Neuron (in vitro differentiated cells): ENCODE measurements at regions not wholly inside any gene's neighbourhood (a gene's known extent, or its start where the extent isn't known, plus 50 kb on each side); places are given as distances from the start of the nearest gene placed in this dataset.

Experiments
- H2AFZ ChIP-seq: one replicate; pipeline ENCODE4 v1.6.1; 2013; ENCODE audit warnings: low read depth, mild to moderate bottlenecking, inconsistent platforms, low read length, moderate library complexity
- H3K27me3 ChIP-seq: one replicate; pipeline ENCODE4 v1.6.1; 2013; ENCODE audit warnings: low read length; ENCODE audit not compliant: insufficient read depth
- H3K36me3 ChIP-seq: one replicate; pipeline ENCODE4 v1.6.1; 2013; ENCODE audit warnings: low read length; ENCODE audit not compliant: insufficient read depth
- H3K4me1 ChIP-seq: one replicate; pipeline ENCODE4 v1.6.1; 2013; ENCODE audit warnings: low read length; ENCODE audit not compliant: insufficient read depth
- H3K4me3 ChIP-seq: 2 replicates; pipeline ENCODE4 v1.5.1; 2013; ENCODE audit warnings: mild to moderate bottlenecking, low read length, moderate library complexity
- H3K9me3 ChIP-seq: one replicate; pipeline ENCODE4 v1.6.1; 2013; ENCODE audit warnings: low read length

GRCh38 chr10:83909001-83909400, 230.3 kb upstream of the GHITM start:
- Histone ChIP-seq H3K9me3 (no peaks in the 10 kb centered on the region), H2AFZ (no peak overlapping the region), H3K4me3 (no peak overlapping the region), H3K27me3 (no peaks in the 10 kb centered on the region), H3K36me3 (no peaks in the 10 kb centered on the region), H3K4me1 (peaks cover 17% of the 10 kb centered on the region)

GRCh38 chr10:83915801-83916200, 223.5 kb upstream of the GHITM start:
- Histone ChIP-seq H3K4me1 (no peaks in the 10 kb centered on the region), H3K4me3 (no peak overlapping the region), H3K9me3 (no peaks in the 10 kb centered on the region), H3K27me3 (no peaks in the 10 kb centered on the region), H2AFZ (no peak overlapping the region), H3K36me3 (no peaks in the 10 kb centered on the region)

GRCh38 chr10:83917537-83918506, 221.5 kb upstream of the GHITM start:
- Histone ChIP-seq H2AFZ (no peak overlapping the region), H3K27me3 (no peaks in the 10 kb centered on the region), H3K4me3 (no peak overlapping the region), H3K4me1 (no peaks in the 10 kb centered on the region), H3K9me3 (no peaks in the 10 kb centered on the region), H3K36me3 (no peaks in the 10 kb centered on the region)

- H2AFZ ChIP-seq: no peak overlapping the region
- no peaks in the 10 kb centered on the region for H3K9me3 ChIP-seq
- H3K4me3 ChIP-seq: no peak overlapping the region
- H3K36me3 ChIP-seq: no peaks in the 10 kb centered on the region
- no peaks in the 10 kb centered on the region for H3K4me1 ChIP-seq
- H3K27me3 ChIP-seq: no peaks in the 10 kb centered on the region
Observed at GRCh38 chr10:83919187-83919586, 220.1 kb upstream of the GHITM start.

- Histone ChIP-seq H2AFZ (no peak overlapping the region), H3K4me1 (no peaks in the 10 kb centered on the region), H3K9me3 (no peaks in the 10 kb centered on the region), H3K4me3 (no peak overlapping the region), H3K36me3 (no peaks in the 10 kb centered on the region), H3K27me3 (no peaks in the 10 kb centered on the region)
Observed at GRCh38 chr10:83921984-83922860, 217.1 kb upstream of the GHITM start.

- H3K4me1 ChIP-seq: no peaks in the 10 kb centered on the region
- no peaks in the 10 kb centered on the region for H3K27me3 ChIP-seq
- H3K4me3 ChIP-seq: no peak overlapping the region
- H2AFZ ChIP-seq: no peak overlapping the region
- H3K36me3 ChIP-seq: no peaks in the 10 kb centered on the region
- no peaks in the 10 kb centered on the region for H3K9me3 ChIP-seq
Observed at GRCh38 chr10:83925133-83925532, 214.2 kb upstream of the GHITM start.

GRCh38 chr10:83926606-83927005, 212.7 kb upstream of the GHITM start:
- Histone ChIP-seq H3K4me3 (no peak overlapping the region), H3K9me3 (no peaks in the 10 kb centered on the region), H3K27me3 (no peaks in the 10 kb centered on the region), H2AFZ (no peak overlapping the region), H3K4me1 (no peaks in the 10 kb centered on the region), H3K36me3 (no peaks in the 10 kb centered on the region)

GRCh38 chr10:83927166-83927565, 212.1 kb upstream of the GHITM start:
- no peaks in the 10 kb centered on the region for H3K27me3 ChIP-seq
- no peaks in the 10 kb centered on the region for H3K9me3 ChIP-seq
- no peaks in the 10 kb centered on the region for H3K36me3 ChIP-seq
- no peaks in the 10 kb centered on the region for H3K4me1 ChIP-seq
- H3K4me3 ChIP-seq: no peak overlapping the region
- H2AFZ ChIP-seq: no peak overlapping the region

- Histone ChIP-seq H3K36me3 (no peaks in the 10 kb centered on the region), H2AFZ (no peak overlapping the region), H3K27me3 (no peaks in the 10 kb centered on the region), H3K4me1 (no peaks in the 10 kb centered on the region), H3K4me3 (no peak overlapping the region), H3K9me3 (no peaks in the 10 kb centered on the region)
Observed at GRCh38 chr10:83929399-83929798, 209.9 kb upstream of the GHITM start.

GRCh38 chr10:83931669-83932068, 207.6 kb upstream of the GHITM start:
- H3K4me1 ChIP-seq: no peaks in the 10 kb centered on the region
- H3K27me3 ChIP-seq: no peaks in the 10 kb centered on the region
- no peaks in the 10 kb centered on the region for H3K36me3 ChIP-seq
- H3K9me3 ChIP-seq: no peaks in the 10 kb centered on the region
- H3K4me3 ChIP-seq: no peak overlapping the region
- H2AFZ ChIP-seq: no peak overlapping the region

- H3K9me3 ChIP-seq: no peaks in the 10 kb centered on the region
- no peaks in the 10 kb centered on the region for H3K36me3 ChIP-seq
- no peaks in the 10 kb centered on the region for H3K27me3 ChIP-seq
- no peak overlapping the region for H3K4me3 ChIP-seq
- H3K4me1 ChIP-seq: no peaks in the 10 kb centered on the region
- H2AFZ ChIP-seq: no peak overlapping the region
Observed at GRCh38 chr10:83932245-83932644, 207.1 kb upstream of the GHITM start.

GRCh38 chr10:83934062-83934461, 205.2 kb upstream of the GHITM start:
- H3K36me3 ChIP-seq: no peaks in the 10 kb centered on the region

GRCh38 chr10:83934641-83935338, 204.5 kb upstream of the GHITM start:
- H2AFZ ChIP-seq: no peak overlapping the region
- no peaks in the 10 kb centered on the region for H3K9me3 ChIP-seq
- no peaks in the 10 kb centered on the region for H3K36me3 ChIP-seq
- no peaks in the 10 kb centered on the region for H3K4me1 ChIP-seq
- H3K27me3 ChIP-seq: no peaks in the 10 kb centered on the region
- H3K4me3 ChIP-seq: no peak overlapping the region

More at GRCh38 chr10:83934062-83934461, 205.2 kb upstream of the GHITM start:
- Histone ChIP-seq H3K27me3 (no peaks in the 10 kb centered on the region), H3K9me3 (no peaks in the 10 kb centered on the region), H2AFZ (no peak overlapping the region), H3K4me1 (no peaks in the 10 kb centered on the region), H3K4me3 (no peak overlapping the region)
